ENCODE measurements at regions not wholly inside any gene's neighbourhood (a gene's known extent, or its start where the extent isn't known, plus 50 kb on each side); places are given as distances from the start of the nearest gene placed in this dataset.
A peak's percentile ranks its signal among the peaks of the same experiment; 100 is the strongest.

DNA sequence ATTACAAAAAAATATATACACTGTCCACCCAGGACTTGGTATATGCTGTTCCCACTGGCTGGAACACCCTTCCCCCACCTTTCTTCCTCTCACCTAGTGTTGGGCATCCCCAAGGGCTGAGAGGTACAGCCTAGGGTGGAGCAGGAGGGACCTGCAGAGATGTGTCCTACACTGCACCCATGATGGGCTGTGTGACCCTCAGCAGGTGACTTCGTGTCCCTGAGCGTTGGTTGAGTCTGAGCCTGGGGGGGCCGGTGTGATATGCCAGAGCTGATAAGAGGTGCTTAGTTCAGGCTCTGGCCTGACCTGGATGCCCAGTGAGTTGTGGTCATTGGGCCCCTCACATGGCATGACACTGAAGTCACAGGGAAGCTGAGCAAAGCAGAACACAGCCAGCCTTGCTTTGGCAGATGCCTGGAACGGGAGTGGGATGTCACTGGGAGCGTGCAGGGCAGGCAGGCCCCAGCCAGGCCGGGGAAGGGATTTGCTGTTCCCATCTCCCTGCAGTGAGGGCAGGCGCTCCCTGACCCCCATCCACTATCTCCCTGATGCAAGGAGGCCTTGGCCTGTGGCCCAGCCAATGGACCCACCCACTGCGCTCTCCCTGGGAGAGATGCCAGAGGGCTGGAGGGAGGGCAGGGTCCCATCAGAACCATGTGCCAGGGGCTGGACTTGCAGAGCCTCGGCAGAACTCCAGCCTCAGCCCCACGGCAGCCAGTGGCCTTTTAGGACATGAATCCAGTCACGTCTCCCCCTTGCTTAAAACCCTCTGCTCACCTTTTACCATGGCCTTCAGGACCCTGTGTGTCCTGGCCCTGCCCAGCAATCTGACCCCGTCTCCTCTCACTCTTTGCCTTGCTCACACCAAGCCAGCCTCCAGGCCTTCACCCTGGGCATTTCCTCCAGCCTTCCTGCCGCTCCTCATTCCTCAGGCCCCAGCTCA lies 138.9 kb downstream of the MN1 start:
- ATAC-seq, result no peak
- DNase-seq, result no peak

DNA sequence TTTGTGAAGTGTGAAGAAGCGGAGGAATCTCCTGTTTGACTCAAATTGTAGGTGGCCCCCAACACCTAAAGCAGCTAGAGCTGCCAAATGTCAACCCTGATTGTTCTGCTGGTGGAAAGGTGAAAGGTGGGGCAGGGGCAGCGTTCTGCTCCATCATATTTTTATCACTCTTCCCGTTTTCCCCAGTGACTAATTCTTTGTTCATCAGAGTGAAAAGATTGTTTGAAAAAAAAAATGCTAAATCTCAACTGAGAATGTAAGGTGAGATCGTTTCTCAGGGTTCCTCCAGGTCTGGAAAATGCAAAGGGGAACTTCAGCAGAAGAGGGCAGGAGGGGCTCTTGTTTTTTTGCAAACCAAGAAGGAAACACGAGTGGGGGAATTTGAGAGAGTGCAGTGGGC lies 137.7 kb downstream of the MN1 start:
- DNase-seq (no peak), ATAC-seq (no peak)

DNA sequence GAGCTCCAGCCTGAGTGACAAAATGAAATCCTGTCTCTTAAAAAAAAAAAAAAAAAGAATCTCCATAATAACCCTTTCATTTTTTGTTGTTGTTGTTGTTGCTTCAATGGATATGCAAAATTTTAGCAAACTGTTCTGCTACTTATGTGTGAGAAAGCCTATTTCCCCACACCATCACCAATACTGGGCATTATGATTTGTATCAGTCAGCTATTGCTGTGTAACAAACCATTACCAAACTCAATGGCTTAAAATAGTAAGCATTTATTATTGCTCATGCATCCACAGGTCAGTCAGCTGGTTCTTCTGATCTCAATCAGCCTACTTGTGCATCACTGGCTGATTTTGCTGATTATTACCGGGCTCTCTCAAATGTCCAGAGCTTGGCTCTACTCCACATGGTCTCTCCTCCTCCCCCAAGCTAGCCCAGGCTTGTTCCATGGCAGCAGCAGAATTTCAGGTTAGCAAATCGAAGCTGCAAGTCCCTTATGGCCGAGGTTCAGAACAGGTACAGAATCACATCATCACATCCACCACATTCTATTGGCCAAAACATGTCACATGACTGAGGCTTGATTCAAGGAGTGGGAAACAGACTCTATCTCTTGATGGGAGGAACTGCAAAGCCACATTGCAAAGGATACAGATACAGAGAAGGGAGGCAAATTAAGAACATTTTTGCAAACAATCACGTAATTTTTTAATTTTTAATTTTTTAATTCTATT lies 135.1 kb downstream of the MN1 start:
- no peak for DNase-seq
- ATAC-seq, result no peak

DNA sequence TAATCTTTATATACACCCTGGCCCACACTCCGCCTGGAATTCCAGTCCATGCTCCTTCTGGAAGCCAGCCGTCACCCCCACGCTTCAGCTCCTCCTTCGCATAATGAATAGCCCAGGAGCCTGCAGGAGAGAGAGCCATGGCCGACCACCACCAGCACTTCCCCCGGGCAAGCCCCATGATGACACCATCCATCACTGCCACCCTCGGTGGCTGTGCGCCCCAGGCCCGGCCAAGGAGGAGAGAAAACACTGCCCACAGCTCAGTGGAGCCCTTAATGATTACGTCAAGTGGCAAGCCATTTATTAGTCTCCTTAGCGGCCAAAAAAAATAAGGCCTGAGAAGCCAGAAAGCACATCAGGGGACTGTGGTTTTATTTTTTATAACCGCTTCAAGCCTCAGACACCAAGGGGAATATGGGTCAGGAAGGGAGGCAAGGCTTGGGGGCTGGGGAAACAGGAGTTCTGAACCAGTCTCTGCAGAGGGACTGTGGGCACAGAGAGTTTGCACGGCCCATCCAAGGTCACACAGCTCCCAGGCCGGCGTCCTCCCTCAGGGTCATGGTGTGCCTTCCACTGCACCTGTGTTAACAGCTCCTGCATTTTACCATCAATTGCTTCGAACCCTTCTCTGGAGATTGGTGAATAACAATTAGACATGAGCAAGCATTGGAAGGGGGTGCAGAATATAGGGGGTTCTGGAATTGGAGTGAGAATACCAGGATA lies 134.3 kb downstream of the MN1 start:
- ATAC-seq (no peak), DNase-seq (no peak)

DNA sequence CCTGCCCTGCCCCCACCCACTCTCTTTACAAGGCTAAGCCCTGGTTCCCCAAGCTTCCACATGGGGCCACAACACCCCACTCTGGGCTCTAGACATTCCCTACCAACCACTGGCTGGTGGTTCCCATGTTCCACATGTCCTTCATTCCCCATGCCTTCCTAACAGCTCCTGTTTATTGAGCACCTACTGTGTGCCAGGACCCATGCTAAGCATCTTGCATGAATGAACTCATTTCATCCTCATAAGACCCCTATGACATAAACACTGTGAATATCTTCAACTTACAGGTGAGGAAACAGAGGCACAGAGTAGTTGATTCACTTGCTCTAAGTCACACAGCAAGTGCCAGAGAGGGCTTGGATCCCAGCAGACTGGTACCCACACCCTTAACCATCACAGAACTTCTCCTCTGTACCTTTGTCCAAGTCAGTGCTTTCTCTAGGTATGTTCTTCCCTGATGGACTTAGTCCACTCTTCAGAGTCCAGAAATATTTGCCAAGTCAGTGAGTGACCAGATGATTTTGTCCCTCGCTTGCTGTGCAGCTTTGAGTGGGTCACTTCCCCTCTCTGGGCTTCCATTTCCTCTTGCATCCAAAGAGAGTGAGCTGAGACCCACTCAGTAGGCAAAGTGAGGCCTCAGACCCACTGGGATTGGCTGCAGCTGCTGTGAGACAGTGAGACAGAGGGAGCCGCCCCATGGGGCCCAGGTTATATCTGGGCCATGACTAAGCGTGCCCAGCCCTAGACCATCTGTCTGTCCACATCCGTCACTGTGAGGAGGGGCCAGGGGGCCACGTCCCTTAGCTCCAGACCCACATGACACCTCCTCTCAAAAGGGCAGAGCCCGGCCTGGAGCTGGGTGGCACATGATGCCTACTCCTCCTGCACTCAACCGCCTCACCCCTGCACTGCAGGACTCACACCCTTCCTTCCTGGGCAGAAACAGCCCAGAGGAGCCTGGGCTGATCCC lies 132.4 kb downstream of the MN1 start:
- DNase-seq (peak; percentile 11), ATAC-seq (no peak)

- ATAC-seq, result no peak
- DNase-seq, result no peak
Observed at GRCh38 chr22:27669798-27670599, 131.6 kb downstream of the MN1 start.

DNA sequence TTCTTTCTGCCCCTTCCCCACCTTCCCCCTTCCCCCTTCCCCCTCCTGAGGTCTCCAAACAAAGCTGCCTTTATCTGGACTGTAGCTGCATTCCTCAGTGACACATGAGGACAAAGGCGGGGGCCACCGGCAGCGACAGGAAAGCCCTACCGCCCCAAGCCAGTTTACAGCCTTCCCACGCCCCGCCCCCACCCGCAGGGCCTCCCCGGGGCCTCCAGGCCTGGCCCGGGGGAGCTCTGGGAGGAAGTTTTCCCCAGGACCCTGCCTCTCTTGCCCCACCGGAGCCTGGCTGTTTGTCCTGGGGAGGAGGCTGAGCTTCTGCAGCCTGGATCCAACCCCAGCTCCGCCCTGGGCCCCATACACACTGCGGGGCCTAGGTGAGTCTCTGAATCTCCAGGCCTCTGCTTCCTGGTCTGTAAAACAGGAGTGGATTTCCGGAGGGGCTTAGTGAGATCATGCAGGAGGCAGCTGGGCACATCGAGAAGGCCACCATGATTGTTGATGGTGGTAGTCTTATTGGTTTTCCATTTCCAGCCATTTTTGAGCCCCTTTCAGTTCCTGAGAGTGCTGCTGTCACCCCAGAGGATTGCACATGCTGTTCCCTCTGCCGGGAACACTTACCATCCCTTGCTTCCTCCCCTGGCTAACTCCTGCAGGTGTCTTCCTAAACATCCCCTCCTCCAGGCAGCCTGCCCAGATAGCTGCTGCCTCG lies 130.7 kb downstream of the MN1 start:
- ATAC-seq (no peak), DNase-seq (no peak)

- DNase-seq, result no peak
- ATAC-seq, result no peak
Observed at GRCh38 chr22:27671413-27671935, 130.1 kb downstream of the MN1 start.

GRCh38 chr22:27672721-27673418 lies 128.7 kb downstream of the MN1 start:
- DNase-seq (no peak), ATAC-seq (no peak)

DNA sequence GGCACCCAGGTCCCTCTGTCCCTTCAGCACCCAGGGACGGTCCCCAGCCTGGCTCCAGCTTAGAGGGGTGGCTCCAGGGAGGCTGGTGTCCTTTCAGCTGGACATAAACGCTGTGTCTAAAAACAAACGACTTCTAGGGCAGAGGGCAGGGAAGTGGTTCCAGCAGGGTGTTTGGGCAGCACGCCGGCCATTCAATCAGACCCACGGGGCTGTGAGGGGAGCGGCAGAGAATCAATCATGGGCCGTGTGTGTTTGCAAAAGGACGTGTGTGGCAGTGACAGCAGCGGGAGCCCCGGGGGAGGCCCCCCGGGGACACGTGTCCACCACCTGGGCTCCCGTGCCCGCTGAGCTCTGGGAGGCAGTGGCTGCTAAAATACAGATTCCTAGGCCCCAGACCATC lies 127.7 kb downstream of the MN1 start:
- DNase-seq (no peak), ATAC-seq (no peak)

GRCh38 chr22:27674261-27674923 lies 127.2 kb downstream of the MN1 start:
- no peak for DNase-seq
- ATAC-seq, result no peak

DNA sequence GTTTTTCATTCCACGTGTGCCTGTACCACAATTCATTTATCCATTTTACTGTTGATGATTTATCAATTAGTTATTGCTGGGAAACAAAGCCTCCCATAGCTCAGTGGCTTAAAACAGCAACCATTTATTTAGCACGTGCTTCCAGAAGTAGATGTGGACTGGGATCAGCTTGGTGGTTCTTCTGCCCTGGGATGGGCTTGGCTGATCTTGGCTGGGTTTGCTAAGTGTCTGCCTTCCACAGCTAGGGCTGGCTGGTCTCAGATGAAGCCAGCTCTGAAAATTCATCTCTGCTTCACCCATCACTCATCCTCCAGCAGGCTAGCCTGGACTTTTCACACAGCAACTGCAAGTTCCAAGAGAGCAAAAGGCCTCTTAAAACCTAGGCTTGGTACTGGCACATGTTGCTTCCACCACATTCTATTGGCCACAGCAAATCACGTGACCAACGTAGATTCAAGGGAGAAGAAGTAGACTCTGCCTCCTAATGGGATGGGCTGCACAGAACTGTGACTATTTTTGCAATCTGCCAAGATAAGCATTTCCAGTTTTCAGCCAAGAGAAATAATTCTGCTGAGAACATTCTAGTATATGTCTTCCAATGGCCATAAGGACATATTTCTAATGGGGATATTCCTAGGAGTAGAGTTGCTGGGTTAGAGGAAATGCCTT lies 124.9 kb downstream of the MN1 start:
- ATAC-seq, result no peak
- DNase-seq, result no peak

- no peak for ATAC-seq
- no peak for DNase-seq
Observed at GRCh38 chr22:27677905-27678458, 123.6 kb downstream of the MN1 start.

DNA sequence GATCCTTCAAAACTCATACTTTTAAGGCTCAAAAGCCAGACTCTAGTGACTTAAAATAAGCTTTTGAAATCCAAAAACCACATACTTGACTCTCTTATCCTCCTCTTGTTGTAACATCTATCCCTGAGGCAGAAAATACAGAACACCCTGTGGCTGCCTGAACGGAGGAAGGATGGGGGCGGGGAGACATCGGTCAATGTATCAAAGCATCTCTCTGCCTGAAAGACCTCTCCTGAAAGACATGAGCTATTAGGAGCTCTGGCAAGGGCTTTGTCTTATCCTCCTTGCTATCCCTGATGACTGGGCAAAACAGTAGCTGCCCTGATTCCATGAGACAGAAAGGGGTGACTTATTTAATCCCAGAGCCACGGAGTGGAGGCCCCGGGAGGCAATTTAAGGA lies 122.4 kb downstream of the MN1 start:
- no peak for DNase-seq
- ATAC-seq, result no peak

DNA sequence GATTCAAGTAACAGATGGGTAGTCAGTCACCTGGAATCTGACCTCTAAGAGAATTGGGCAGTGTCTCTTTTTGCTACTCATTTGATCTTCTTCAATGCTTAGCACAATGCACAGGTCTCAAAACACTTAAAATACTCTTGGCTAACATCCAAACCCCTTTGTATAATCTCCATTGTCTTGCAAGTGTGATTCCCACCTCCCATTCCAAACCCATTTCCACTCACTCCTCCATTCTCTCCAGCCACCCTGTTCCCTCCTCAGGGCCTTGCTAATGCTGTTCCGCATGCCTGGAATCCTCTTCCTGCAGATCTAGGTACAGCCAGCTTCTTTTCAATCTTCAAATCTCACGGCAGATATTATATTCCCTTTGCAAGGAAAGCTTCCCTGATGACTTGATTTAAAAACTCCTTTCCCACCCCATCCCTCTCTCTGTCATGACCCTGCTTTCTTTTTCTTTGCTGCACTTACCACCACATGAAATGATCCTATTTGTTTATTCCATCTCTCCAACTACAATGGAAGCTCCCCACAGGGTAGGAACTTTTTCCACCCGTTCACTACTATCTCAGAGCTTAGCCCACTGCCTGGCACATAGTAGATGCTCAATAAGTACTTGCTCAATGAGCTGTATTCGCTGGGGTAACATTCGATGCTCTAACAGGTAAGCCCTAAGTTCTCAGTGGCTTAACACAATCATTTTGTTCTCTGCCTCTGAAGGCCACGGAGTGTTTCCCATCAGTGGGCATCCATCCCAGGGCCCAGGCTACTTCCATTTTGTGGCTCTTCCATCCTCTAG lies 121.7 kb downstream of the MN1 start:
- DNase-seq, result no peak
- ATAC-seq, result no peak

DNA sequence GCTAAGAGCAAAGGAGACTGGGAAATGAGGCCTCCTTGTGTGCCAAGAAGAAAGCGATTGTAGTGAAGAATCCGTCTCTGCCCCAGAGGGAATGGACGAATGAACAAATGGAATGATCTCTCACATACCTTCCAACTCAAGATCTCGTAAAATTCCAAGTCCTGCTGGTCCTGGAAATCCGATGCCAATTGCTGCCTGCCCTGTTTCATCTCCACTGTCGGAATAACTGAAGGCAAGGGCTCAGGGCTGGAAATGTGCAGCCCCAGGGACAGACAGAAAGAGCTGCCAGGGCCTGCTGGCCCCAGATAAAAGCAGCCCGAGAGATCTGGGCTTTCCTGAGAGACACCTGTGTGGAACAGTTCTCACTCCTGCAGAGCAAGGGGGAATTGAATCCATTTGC lies 120.9 kb downstream of the MN1 start:
- ATAC-seq (no peak), DNase-seq (no peak)

DNA sequence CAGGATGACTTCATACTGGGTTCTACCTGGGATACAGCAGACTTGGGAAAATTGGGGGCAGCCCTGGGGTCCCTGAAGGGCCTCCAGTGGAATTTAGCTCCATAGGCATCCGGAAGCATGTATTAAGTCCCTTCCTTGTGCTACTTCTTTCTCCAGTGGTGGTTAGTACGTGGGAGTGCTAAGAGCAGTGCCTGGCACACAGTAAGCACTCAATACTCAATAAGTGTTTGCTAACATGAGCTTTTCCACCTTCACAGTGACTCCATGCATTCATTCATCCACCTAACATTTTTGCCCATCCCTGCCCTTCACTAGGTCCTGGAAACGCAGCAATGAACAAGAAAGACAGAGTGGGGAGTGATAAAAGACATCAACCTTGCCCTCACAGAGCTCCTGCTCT lies 120.5 kb downstream of the MN1 start:
- no peak for ATAC-seq

More for the DNA sequence above, 120.5 kb downstream of the MN1 start:
- DNase-seq, result no peak
